CD4-positive, alpha-beta T cell (primary cell): ENCODE measurements at regions not wholly inside any gene's neighbourhood (a gene's known extent, or its start where the extent isn't known, plus 50 kb on each side); places are given as distances from the start of the nearest gene placed in this dataset.

ENCODE experiments used
- ATAC-seq: fragments of 200-7000 bp; cut with Tn5 transposase; one replicate; pipeline ENCODE4 v1.10.0; 2022; ENCODE audit warnings: mild to moderate bottlenecking; ENCODE audit not compliant: poor library complexity
- CTCF ChIA-PET: fragments of 350-600 bp; sonication (Branson Sonifier 250); formaldehyde crosslinking; loops from one replicate; lab custom pipeline; 2021; ENCODE audit warnings: antibody characterized with exemption, inconsistent platforms; lab: Charles Lee
- POLR2A ChIA-PET: fragments of 350-600 bp; sonication (Branson Sonifier 250); formaldehyde crosslinking; loops from one replicate; lab custom pipeline; 2021; ENCODE audit warnings: antibody characterized with exemption, inconsistent platforms; lab: Charles Lee
- DNase-seq, 14 experiments: peaks; one replicate each; pipeline ENCODE4 v3.0.0-alpha.2; 2013 to 2020; ENCODE audit warnings: mixed read lengths in 2 of 14
- H3K27ac ChIP-seq, 2 donors: one replicate each; pipeline versions ENCODE4 v1.5.1 to v1.7.0; 2013; ENCODE audit warnings: low read length in 2 of 2, low read depth in 1 of 2, mild to moderate bottlenecking in 1 of 2
- H3K27me3 ChIP-seq, 2 experiments: 1 replicate in 1 of 2; 2 replicates in 1 of 2; pipeline versions ENCODE4 v1.6.1 to v1.7.0; 2013; ENCODE audit warnings: low read length in 2 of 2, control low read depth in 1 of 2, mild to moderate bottlenecking in 1 of 2, moderate library complexity in 1 of 2; ENCODE audit not compliant: insufficient read depth in 2 of 2, control insufficient read depth in 1 of 2
- H3K36me3 ChIP-seq: one replicate; pipeline ENCODE4 v1.6.1; 2013; ENCODE audit warnings: low read length, control low read depth; ENCODE audit not compliant: insufficient read depth
- H3K4me1 ChIP-seq: one replicate; pipeline ENCODE4 v1.6.1; 2013; ENCODE audit warnings: low read length, control low read depth; ENCODE audit not compliant: insufficient read depth
- H3K4me3 ChIP-seq: one replicate; pipeline ENCODE4 v1.5.1; 2013; ENCODE audit warnings: mild to moderate bottlenecking, low read length, moderate library complexity
- H3K9me3 ChIP-seq, 2 experiments: 1 replicate in 1 of 2; 2 replicates in 1 of 2; pipeline versions ENCODE4 v1.6.1 to v1.7.0; 2013; ENCODE audit warnings: low read length in 2 of 2, mild to moderate bottlenecking in 2 of 2, control low read depth in 1 of 2, moderate library complexity in 1 of 2; ENCODE audit not compliant: control insufficient read depth in 1 of 2, insufficient read depth in 1 of 2
- H3K27ac Mint-ChIP-seq: one replicate; pipeline ENCODE4 v1.8.0; 2020; ENCODE audit warnings: mixed read lengths
- H3K27me3 Mint-ChIP-seq: one replicate; pipeline ENCODE4 v1.8.0; 2021; ENCODE audit warnings: mixed read lengths
- H3K36me3 Mint-ChIP-seq: one replicate; pipeline ENCODE4 v1.8.0; 2021; ENCODE audit warnings: low read depth, mixed read lengths
- H3K4me1 Mint-ChIP-seq: one replicate; pipeline ENCODE4 v1.8.0; 2021; ENCODE audit warnings: low read depth, mixed read lengths
- H3K4me3 Mint-ChIP-seq: one replicate; pipeline ENCODE4 v1.8.0; 2020; ENCODE audit warnings: mild to moderate bottlenecking, mixed read lengths
- H3K9me3 Mint-ChIP-seq: one replicate; pipeline ENCODE4 v1.8.0; 2020; ENCODE audit warnings: mixed read lengths
- intact Hi-C, 2 experiments: fragments of 100-400 bp; cut with DNase I in 1 of 2; cut with micrococcal nuclease in 1 of 2; formaldehyde crosslinking; loops; one replicate each; pipeline versions ENCODE4 v1.15.1 to v1.9.0; 2023 to 2025; cut with DNase I, micrococcal nuclease
- TF ChIP-seq, protein P1 (sequence below): fragments of 200-600 bp; IDR thresholded peaks from one replicate; pipeline ENCODE4 v1.8.0; 2022; ENCODE audit warnings: antibody characterized with exemption, mild to moderate bottlenecking

DNA sequence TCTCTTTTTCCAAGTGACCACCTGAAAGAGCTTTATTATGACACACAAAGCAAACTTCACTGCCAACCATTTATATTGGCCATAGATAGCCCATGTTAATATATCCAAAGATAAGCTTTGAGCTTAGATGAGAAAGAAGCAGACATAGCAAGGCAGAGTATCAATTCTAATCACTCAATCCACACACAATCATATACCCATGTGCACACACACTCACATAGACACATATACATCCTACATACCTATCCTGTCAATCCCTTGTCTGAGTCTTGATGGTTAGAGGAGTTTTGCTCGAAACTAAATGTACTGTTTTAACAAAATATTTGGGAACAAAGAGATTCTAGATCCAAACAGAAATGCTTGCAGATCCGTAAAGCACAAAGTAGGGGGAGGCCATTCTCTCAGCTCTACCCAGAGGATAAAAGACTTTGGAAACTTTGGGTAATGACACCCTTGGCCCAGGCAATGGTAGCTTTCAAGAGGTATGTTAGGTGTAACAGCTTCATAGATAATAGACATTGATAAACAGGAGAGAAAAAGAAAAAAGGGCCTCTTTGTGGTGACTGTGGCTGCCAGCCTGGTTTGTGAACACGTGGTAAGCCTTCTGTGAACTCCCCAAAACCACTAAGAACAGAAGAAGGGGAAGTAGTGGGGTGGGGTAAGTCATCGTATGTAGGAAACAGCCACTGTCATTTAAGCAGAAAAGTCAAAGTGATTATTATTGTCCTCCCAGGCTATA lies 121.6 kb downstream of the TLR4 start:
- CTCF ChIA-PET: no interaction called here
- H3K27ac Mint-ChIP-seq: no peak overlapping the region

DNA sequence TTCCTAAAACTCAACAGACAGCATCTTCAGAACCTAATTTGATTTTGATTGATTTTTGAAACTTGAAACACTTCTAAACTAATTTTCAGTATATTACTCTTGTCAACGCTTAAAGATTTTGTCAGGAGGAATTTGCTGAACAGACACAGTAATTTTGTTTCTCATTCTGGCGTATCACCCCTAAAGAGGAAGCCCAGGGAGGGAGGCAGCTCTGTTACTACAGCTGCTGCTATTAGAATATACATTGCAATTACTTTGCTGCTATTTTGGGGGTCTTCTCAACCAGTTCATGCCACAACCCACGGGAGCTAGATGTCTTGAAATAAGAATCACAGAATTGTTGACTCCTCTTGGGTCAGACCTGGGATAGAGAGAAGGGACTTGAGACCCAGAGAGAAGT lies 122.6 kb downstream of the TLR4 start:
- no peaks in the 10 kb centered on the region for H3K36me3 ChIP-seq
- DNase-seq: no peak
- TF ChIP-seq, protein P1, sequence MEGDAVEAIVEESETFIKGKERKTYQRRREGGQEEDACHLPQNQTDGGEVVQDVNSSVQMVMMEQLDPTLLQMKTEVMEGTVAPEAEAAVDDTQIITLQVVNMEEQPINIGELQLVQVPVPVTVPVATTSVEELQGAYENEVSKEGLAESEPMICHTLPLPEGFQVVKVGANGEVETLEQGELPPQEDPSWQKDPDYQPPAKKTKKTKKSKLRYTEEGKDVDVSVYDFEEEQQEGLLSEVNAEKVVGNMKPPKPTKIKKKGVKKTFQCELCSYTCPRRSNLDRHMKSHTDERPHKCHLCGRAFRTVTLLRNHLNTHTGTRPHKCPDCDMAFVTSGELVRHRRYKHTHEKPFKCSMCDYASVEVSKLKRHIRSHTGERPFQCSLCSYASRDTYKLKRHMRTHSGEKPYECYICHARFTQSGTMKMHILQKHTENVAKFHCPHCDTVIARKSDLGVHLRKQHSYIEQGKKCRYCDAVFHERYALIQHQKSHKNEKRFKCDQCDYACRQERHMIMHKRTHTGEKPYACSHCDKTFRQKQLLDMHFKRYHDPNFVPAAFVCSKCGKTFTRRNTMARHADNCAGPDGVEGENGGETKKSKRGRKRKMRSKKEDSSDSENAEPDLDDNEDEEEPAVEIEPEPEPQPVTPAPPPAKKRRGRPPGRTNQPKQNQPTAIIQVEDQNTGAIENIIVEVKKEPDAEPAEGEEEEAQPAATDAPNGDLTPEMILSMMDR: no peak
- no peaks in the 10 kb centered on the region for H3K9me3 ChIP-seq
- Mint-ChIP-seq H3K4me3 (no peak overlapping the region), H3K27me3 (peaks cover 34% of the 10 kb centered on the region), H3K9me3 (no peaks in the 10 kb centered on the region), H3K36me3 (no peaks in the 10 kb centered on the region), H3K4me1 (peaks cover 33% of the 10 kb centered on the region), H3K27ac (no peak overlapping the region)
- no peak for ATAC-seq
- H3K27me3 ChIP-seq: no peaks in the 10 kb centered on the region
- no peak overlapping the region for H3K27ac ChIP-seq
- peaks cover 27% of the 10 kb centered on the region for H3K4me1 ChIP-seq
- H3K4me3 ChIP-seq: no peak overlapping the region
- ChIA-PET CTCF (no interaction called here), POLR2A (no interaction called here)
- intact Hi-C loops: no loop called here

More for the DNA sequence above, 121.6 kb downstream of the TLR4 start:
- Histone ChIP-seq H3K36me3 (no peaks in the 10 kb centered on the region), H3K27ac (no peak overlapping the region), H3K9me3 (no peaks in the 10 kb centered on the region), H3K4me3 (no peak overlapping the region), H3K27me3 (no peaks in the 10 kb centered on the region), H3K4me1 (peaks cover 27% of the 10 kb centered on the region)
- POLR2A ChIA-PET: interaction anchor here (0.9 kb wide), 1 partner anchor 12 kb away, joined by 3 read pairs; no protein-coding TSS in a partner anchor
- TF ChIP-seq, protein P1: no peak
- ATAC-seq (peak; percentile 88), DNase-seq (peak in 12 of 14 experiments; percentile 1 to 83 (median 22))
- Mint-ChIP-seq H3K4me3 (peak overlapping the region; percentile 28), H3K27me3 (peaks cover 43% of the 10 kb centered on the region), H3K9me3 (no peaks in the 10 kb centered on the region), H3K36me3 (no peaks in the 10 kb centered on the region), H3K4me1 (peaks cover 33% of the 10 kb centered on the region)
- intact Hi-C loops: no loop called here

DNA sequence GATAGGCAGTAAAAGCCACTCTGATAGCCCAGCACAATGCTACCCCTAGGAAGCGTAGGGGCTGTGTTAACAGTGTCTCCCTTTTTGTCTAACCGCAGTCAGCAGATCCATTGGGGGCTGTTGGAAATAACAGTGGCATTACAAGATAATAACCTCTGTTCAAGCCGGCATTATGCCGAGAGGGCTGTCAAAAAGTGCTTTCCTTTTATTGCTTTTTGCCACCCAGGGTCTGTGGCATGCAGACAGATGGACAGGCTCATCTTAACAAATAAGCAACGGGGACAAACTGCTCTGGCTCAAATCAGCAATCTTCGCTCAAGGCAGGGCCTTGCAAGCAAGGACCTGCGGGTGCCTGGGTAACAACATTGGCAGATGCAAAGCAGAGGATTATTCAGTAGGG lies 123.3 kb downstream of the TLR4 start:
- Mint-ChIP-seq H3K4me1 (peaks cover 33% of the 10 kb centered on the region), H3K27me3 (peaks cover 35% of the 10 kb centered on the region), H3K36me3 (no peaks in the 10 kb centered on the region), H3K27ac (no peak overlapping the region), H3K4me3 (no peak overlapping the region), H3K9me3 (no peaks in the 10 kb centered on the region)
- CTCF ChIA-PET: no interaction called here
- intact Hi-C loops: no loop called here
- Histone ChIP-seq H3K27ac (no peak overlapping the region), H3K4me1 (peaks cover 27% of the 10 kb centered on the region), H3K4me3 (no peak overlapping the region), H3K9me3 (no peaks in the 10 kb centered on the region), H3K27me3 (no peaks in the 10 kb centered on the region), H3K36me3 (no peaks in the 10 kb centered on the region)
- TF ChIP-seq, protein P1: no peak
- ATAC-seq: no peak
- POLR2A ChIA-PET: no interaction called here
- no peak for DNase-seq
